Keratinocyte (primary cell): ENCODE measurements at regions not wholly inside any gene's neighbourhood (a gene's known extent, or its start where the extent isn't known, plus 50 kb on each side); places are given as distances from the start of the nearest gene placed in this dataset.

Experiments used
- DNase-seq: peaks from one replicate; pipeline ENCODE4 v3.0.0-alpha.2; 2011; ENCODE audit warnings: low read depth, missing footprints, low spot score
- FAIRE-seq: peaks from 2 replicates; lab custom pipeline; 2011; peaks lifted over from hg19 to GRCh38; lab: Jason Lieb, UNC
- H2AFZ ChIP-seq: 2 replicates; pipeline ENCODE4 v1.6.0; 2012; ENCODE audit warnings: low read length, control low read depth, inconsistent platforms; ENCODE audit not compliant: control insufficient read depth
- H3K27ac ChIP-seq: 2 replicates; pipeline ENCODE4 v1.5.1; 2011; ENCODE audit warnings: low read length; ENCODE audit not compliant: control insufficient read depth, insufficient read depth
- H3K27me3 ChIP-seq: 3 replicates; pipeline ENCODE4 v1.6.0; 2011; ENCODE audit warnings: low read length; ENCODE audit not compliant: control insufficient read depth, insufficient read depth; ENCODE audit errors: extremely low read depth
- H3K36me3 ChIP-seq, 2 experiments: 2 replicates in 1 of 2; 3 replicates in 1 of 2; pipeline ENCODE4 v1.5.1; 2011; ENCODE audit warnings: low read length in 2 of 2, mild to moderate bottlenecking in 1 of 2; ENCODE audit not compliant: control insufficient read depth in 2 of 2, insufficient read depth in 2 of 2; ENCODE audit errors: extremely low read depth in 1 of 2
- H3K4me1 ChIP-seq: 3 replicates; pipeline ENCODE4 v1.5.1; 2011; ENCODE audit warnings: low read length; ENCODE audit not compliant: control insufficient read depth, insufficient read depth; ENCODE audit errors: extremely low read depth
- H3K4me2 ChIP-seq: 3 replicates; pipeline ENCODE4 v1.6.0; 2011; ENCODE audit warnings: low read depth, low read length; ENCODE audit not compliant: control insufficient read depth, insufficient read depth; ENCODE audit errors: extremely low read depth
- H3K4me3 ChIP-seq, 3 experiments: fragments of 200-600 bp in 1 of 3; sonication (generic) in 1 of 3; 2 replicates in 2 of 3; 3 replicates in 1 of 3; pipeline ENCODE4 v1.5.1; 2011 to 2016; ENCODE audit warnings: low read length in 3 of 3, mild to moderate bottlenecking in 3 of 3, control low read depth in 2 of 3, inconsistent platforms in 1 of 3, low read depth in 1 of 3, mixed read lengths in 1 of 3, mixed run types in 1 of 3, moderate library complexity in 1 of 3; ENCODE audit not compliant: control insufficient read depth in 2 of 3, insufficient read depth in 2 of 3; ENCODE audit errors: extremely low read depth in 1 of 3
- H3K79me2 ChIP-seq: 2 replicates; pipeline ENCODE4 v1.6.0; 2012; ENCODE audit warnings: low read length; ENCODE audit not compliant: control insufficient read depth, insufficient read depth
- H3K9ac ChIP-seq: 3 replicates; pipeline ENCODE4 v1.6.0; 2011; ENCODE audit warnings: low read length; ENCODE audit not compliant: control insufficient read depth, insufficient read depth; ENCODE audit errors: extremely low read depth
- H3K9me1 ChIP-seq: 3 replicates; pipeline ENCODE4 v1.6.0; 2011; ENCODE audit warnings: low read length; ENCODE audit not compliant: control insufficient read depth, insufficient read depth; ENCODE audit errors: extremely low read depth
- H3K9me3 ChIP-seq: 2 replicates; pipeline ENCODE4 v1.5.1; 2012; ENCODE audit warnings: low read depth, low read length; ENCODE audit not compliant: control insufficient read depth
- H4K20me1 ChIP-seq: 3 replicates; pipeline ENCODE4 v1.6.0; 2011; ENCODE audit warnings: low read length; ENCODE audit not compliant: control insufficient read depth, insufficient read depth; ENCODE audit errors: extremely low read depth
- CTCF ChIP-seq, 3 experiments: IDR thresholded peaks in 1 of 3; conservative IDR thresholded peaks in 1 of 3; optimal IDR thresholded peaks in 1 of 3; 2 replicates in 2 of 3; 3 replicates in 1 of 3; pipeline versions ENCODE3 to v1.5.1; 2011; ENCODE audit warnings: low read length in 3 of 3, mild to moderate bottlenecking in 3 of 3, moderate library complexity in 2 of 3, control low read depth in 1 of 3, inconsistent platforms in 1 of 3; ENCODE audit not compliant: insufficient read depth in 2 of 3; ENCODE audit errors: extremely low read depth in 1 of 3
- EZH2 ChIP-seq: IDR thresholded peaks from one replicate; pipeline ENCODE4 v1.6.1; 2012; ENCODE audit warnings: inconsistent platforms, mild to moderate bottlenecking, low read length, moderate library complexity
- dilution Hi-C: fragments of 300-500 bp; cut with MboI; formaldehyde crosslinking; loops from one replicate; pipeline ENCODE4 v1.7.0; 2020; ENCODE audit warnings: low sequenced_read_pairs; ENCODE audit not compliant: extremely low pct_ligation_motif_present

DNA sequence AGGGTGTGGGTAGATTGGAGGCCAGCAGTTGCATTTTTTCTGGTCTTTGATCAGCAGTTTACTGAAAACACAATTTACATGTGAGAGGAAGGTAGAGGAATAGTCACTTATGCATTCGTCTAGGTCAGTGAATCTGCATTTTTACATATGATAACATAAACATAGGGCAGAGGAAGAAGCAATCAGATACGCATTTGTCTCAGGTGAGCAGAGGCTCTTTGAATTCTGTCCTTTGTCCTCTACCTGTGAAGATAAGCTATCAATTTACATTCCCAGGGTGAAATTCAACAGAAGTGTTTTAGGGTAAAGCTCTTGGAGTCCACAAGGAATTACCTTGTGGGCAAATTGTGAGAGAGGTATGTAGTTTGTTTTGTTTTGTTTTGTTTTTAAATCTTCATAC, 306.5 kb downstream of the MAGEB5 start:
- DNase-seq: no peak
- Histone ChIP-seq H2AFZ (no peak overlapping the region), H3K27me3 (no peaks in the 10 kb centered on the region), H3K27ac (no peak overlapping the region), H3K36me3 (no peaks in the 10 kb centered on the region), H3K9ac (no peak overlapping the region), H4K20me1 (no peaks in the 10 kb centered on the region), H3K4me1 (no peaks in the 10 kb centered on the region), H3K4me2 (no peak overlapping the region), H3K4me3 (no peak overlapping the region), H3K9me1 (no peaks in the 10 kb centered on the region), H3K79me2 (no peaks in the 10 kb centered on the region), H3K9me3 (no peaks in the 10 kb centered on the region)
- dilution Hi-C loops: no loop called here
- TF ChIP-seq CTCF (optimal IDR thresholded peaks at IDR 0.05 in 1 of 3, IDR thresholded peaks at IDR 0.05 in 1 of 3, conservative IDR thresholded peaks at IDR 0.05 in 1 of 3; ENCODE audit: extremely low read depth in 1 of 3, insufficient read depth in 2 of 3, low read length in 3 of 3): no peak
- TF ChIP-seq EZH2: no peak
- no peak for FAIRE-seq

- Histone ChIP-seq H2AFZ (no peak overlapping the region), H3K4me3 (no peak overlapping the region), H3K9ac (no peak overlapping the region), H3K36me3 (no peaks in the 10 kb centered on the region), H3K27me3 (no peaks in the 10 kb centered on the region), H3K79me2 (no peaks in the 10 kb centered on the region), H4K20me1 (no peaks in the 10 kb centered on the region), H3K27ac (no peak overlapping the region), H3K4me2 (no peak overlapping the region), H3K9me1 (no peaks in the 10 kb centered on the region), H3K4me1 (no peaks in the 10 kb centered on the region), H3K9me3 (no peaks in the 10 kb centered on the region)
- TF ChIP-seq CTCF (optimal IDR thresholded peaks at IDR 0.05 in 1 of 3, IDR thresholded peaks at IDR 0.05 in 1 of 3, conservative IDR thresholded peaks at IDR 0.05 in 1 of 3; ENCODE audit: extremely low read depth in 1 of 3, insufficient read depth in 2 of 3, low read length in 3 of 3) (no peak), EZH2 (no peak)
- FAIRE-seq (no peak), DNase-seq (no peak)
- dilution Hi-C loops: no loop called here
Observed at GRCh38 chrX:26511589-26512363, 295.8 kb downstream of the MAGEB5 start.
